GM19240 (cell line): ENCODE measurements at regions not wholly inside any gene's neighbourhood (a gene's known extent, or its start where the extent isn't known, plus 50 kb on each side); places are given as distances from the start of the nearest gene placed in this dataset.

Experiments used
- DNase-seq: peaks from one replicate; pipeline ENCODE4 v3.0.0; 2011; ENCODE audit warnings: low spot score; ENCODE audit not compliant: insufficient read length

DNA sequence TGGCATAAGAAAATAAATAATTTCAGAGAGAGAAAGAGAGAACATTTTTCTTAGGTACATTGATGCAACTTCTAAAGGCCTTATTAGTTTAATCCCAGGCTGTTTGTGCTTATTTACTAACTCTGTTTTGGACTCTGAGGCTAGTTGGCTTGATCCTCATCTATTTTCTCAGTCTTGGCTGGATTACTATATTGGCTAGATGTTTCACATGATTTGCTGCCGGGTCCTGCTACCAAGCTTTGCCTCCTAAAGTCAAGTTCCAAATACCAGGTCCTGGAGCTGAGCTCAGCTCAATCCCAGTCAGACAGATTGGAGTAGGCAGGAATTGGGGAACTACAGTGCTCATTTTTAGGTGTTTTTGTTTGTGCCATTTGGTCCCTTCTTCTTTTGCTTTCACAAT is 340.8 kb downstream of the BCAT1 start:
- no peak for DNase-seq

- no peak for DNase-seq
Measured at GRCh38 chr12:24605916-24606315, 343.0 kb downstream of the BCAT1 start.

GRCh38 chr12:24605466-24605865 is 343.4 kb downstream of the BCAT1 start:
- no peak for DNase-seq

GRCh38 chr12:24603371-24603770 is 345.5 kb downstream of the BCAT1 start:
- no peak for DNase-seq

DNA sequence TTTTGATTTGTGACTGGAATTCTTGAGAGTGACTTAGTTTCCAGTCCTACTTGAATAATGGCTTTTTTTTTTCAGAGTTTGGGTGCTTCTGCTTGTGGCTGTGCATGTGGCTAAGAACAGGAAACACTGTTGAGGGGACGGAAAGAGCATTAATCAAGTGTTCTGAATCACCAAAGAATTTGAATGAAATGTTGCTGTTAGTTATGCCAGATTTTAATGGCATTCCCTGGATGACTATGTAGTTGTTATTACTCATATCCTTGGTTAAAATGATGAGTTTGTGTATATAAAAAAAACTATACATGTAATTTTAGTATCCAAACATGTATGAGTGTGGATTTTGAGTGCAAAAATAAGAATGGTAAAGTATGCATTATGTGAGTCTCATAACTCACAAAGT is 347.9 kb downstream of the BCAT1 start:
- DNase-seq: no peak

- no peak for DNase-seq
Measured at GRCh38 chr12:24600551-24600950, 348.4 kb downstream of the BCAT1 start.

DNA sequence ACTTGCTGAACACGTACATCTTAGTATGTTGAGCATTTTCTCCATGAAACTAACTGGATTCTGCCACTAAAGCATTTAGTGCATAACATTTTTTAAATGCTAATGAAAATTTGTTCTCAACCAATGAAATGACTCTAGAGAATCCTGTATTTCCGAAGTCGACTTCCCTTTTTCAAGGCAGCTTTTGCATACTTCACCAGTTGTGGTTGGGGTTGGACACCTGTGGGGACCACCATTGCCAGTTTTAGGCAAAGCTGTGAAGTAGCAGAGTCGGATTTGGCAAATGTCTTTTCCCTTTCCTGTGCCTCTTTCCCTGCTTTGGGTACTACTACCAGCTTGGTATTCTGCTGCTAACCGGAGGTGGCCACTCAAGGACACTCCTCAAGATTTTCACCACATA is 349.2 kb downstream of the BCAT1 start:
- DNase-seq: no peak

DNA sequence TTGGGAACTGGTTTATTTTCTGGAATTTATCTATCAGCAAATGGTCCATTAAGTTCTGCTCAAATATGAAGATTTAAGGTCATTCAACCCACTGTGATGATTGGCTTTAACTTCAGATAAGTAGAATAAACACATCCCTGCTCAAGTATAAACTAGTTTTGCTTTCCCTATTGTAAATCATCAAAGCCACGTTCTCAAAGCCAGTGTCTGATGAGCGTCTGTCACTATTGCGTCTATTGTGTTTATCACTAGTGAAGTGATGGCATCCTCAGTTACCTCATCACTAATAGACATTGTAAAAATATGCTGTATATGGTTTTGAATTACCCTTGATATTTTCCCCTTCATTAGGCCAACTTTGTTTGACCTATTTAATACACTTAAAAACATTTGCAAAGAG is 351.3 kb downstream of the BCAT1 start:
- DNase-seq: no peak

GRCh38 chr12:24596768-24597388 is 352.0 kb downstream of the BCAT1 start:
- DNase-seq: no peak

DNA sequence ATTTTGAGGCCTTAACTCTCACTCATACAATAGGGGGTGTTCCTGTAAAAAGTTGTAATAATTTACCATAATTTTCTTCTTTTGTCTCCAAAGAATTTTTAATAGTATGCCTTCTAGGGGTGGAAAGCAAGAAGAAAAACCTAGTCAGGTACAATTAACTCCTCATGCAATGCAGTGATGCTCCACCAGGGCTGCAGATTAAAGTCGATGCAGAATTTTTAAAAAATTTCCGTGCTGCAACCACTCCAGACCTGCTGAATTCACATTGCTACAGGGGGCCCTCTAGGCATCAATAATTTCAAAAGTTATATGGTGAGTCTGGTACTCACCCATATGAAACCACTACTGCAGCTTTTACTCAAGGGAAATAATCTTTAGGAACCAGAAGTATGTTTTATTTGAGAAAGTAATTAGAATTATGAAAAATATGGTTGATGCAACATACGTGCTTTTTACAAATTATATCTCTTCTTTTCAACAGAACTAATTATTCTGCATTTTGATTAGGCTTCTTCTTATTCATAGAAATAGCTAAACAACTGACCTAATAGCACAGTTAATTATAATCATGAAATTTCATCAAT is 353.2 kb downstream of the BCAT1 start:
- no peak for DNase-seq

GRCh38 chr12:24591715-24592440 is 357.0 kb downstream of the BCAT1 start:
- DNase-seq: no peak

DNA sequence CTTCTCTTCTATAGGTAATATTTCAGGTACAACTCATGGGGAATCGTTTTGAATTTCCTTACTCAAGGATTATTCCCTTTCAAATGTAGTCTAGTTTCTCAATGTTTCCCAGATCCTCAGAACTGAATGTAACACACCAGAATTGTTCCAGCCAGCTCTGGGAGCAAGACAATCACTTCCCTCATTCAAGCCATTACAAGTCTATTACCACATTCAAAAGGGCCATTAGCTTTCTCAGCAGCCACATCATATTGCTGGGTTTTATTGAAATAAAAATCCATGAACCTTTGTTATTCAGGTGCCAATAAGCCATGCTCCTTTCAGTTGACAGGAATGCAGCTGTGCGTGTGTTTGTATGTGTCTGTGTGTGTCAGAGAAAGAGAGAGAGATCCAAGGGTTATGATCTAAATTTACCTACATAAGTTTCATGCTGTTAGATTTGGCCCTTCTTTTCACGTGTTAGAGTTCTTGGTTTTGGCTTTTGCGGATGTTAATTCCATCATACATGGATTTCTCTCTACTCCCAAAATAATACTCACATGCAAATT is 357.7 kb downstream of the BCAT1 start:
- DNase-seq: no peak

GRCh38 chr12:24586293-24586692 is 362.6 kb downstream of the BCAT1 start:
- DNase-seq: no peak

DNA sequence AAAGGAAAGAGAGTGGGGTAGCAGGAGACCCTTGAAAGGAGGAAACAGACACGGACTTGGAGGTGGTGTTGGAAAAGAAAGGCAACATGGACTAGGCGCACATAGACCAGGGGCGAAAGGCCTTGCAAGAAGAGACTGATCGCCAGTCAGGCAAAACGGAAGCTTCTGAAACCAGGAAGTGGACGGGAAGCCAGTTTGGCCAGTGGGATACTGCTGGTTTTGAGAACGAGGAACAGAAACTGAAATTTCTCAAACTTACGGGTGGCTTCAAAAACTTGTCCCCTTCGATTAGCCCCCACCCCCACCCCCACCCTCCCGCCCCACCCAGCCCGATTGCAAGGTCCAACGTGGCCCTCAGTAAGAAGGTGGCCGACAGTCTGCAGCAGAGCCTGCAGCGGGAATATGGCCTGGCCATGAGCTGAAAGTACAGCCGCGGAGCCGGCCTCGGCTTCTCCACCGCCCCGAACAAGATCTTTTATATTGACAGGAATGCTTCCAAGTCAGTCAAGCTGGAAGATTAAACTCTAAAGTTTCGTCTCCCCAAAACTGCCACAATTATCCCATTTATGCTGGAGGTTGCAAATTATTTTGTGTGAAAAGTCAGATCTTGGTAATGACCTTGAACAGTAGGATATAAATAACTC is 364.7 kb downstream of the BCAT1 start:
- DNase-seq: no peak

DNA sequence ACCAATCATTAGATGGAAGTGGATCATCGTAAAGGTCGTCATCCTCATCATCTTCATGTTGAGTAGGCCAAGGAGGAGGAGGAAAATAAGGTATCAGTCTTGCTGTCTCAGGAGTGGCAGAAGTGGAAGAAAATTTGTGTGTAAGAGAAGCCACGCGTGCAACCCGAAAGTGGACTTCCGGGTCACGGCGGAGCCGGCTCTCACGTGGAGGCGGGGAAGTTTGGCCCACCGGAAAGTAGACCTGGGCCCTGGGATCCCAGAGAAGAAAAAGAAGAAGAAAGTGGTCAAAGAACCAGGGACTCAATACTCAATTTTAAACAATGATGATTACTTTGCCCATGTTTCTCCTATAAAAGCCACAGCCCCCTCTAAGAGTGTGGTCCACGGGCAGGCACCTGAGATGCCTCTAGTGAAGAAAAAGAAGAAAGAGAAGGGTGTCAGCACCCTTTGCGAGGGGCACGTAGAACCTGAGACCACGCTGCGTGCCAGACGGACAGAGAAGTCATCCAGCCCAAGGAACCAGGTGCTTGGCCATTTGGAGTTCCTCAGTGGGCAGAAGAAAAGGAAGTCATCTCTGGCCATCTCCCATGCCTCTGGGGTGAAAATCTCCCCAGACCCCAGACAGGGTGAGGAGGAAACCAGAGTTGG is 365.8 kb downstream of the BCAT1 start:
- no peak for DNase-seq

DNA sequence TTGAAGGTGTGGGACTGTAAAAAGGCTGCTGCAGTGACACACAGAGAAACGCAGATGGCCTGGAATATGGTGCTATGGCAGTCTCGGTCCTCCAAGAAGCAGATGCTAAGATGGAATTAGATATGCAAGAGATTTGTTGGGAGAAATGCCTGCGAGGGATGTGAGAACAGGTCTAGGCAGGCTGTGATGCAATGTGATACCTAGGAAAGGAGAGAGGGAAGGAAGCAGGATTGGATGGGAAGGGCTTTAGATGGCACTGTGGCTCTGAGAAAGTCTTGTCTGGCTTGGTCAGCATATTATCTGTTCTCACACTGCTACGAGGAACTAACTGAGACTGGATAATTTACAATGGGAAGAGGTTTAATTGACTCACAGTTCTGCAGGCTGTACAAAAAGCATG is 374.4 kb downstream of the BCAT1 start:
- DNase-seq: no peak

DNA sequence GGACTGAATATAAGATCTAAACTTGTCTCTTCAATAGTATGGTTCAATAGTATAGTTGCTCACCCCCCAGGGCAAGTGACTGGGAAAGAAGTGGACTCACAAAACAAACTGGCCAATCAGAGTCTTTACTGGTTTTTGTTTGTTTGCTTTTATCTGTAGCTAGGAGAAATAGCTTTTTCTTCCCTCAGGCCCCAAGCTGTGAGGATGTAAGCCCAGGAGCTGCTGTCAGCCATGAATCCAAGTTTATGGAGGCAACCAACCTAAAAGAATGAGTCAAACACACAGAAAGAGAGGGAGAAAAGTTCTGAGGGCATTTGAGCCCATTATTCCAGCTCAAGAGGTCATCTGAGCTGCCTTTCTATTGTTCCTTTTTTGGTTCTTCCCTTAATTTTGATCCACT is 375.3 kb downstream of the BCAT1 start:
- DNase-seq: no peak

DNA sequence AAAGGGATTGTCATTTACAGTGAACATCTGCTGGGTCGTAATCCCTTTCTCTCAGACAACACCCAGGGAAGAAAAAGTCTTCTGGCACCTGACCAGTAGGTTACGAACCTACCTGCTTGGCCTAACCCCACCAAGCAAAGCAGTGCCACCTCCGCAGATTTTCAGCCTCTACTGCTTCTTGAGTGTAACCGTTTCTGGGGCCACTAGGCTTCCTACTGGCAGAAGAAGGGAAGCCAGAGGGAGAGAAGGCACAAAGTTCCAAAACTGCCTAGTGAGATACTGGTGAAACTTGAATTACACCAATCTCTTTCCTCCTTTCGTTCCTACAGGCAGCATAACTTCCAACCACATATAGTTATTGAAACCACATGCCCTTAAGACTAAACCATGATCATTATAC is 383.6 kb downstream of the BCAT1 start:
- DNase-seq: no peak

GRCh38 chr12:24562771-24563431 is 386.0 kb downstream of the BCAT1 start:
- no peak for DNase-seq

GRCh38 chr12:24561882-24562770 is 386.8 kb downstream of the BCAT1 start:
- DNase-seq: no peak
